OCI-LY7 (cell line): ENCODE measurements at regions not wholly inside any gene's neighbourhood (a gene's known extent, or its start where the extent isn't known, plus 50 kb on each side); places are given as distances from the start of the nearest gene placed in this dataset.

Experiments used
- EZH2phosphoT487 ChIP-seq: fragments of 200-600 bp; sonication (generic); IDR thresholded peaks from 2 replicates; pipeline ENCODE4 v1.6.1; 2018; ENCODE audit warnings: low read depth, borderline replicate concordance, mild to moderate bottlenecking, mixed run types, antibody characterized with exemption, low read length, moderate library complexity, mixed read lengths
- TF ChIP-seq, protein P1 (sequence below): fragments of 200-600 bp; sonication (generic); conservative IDR thresholded peaks from 2 replicates; pipeline ENCODE4 v1.5.1; 2014; ENCODE audit warnings: mild to moderate bottlenecking, antibody characterized with exemption, low read length, moderate library complexity, mixed read lengths

DNA sequence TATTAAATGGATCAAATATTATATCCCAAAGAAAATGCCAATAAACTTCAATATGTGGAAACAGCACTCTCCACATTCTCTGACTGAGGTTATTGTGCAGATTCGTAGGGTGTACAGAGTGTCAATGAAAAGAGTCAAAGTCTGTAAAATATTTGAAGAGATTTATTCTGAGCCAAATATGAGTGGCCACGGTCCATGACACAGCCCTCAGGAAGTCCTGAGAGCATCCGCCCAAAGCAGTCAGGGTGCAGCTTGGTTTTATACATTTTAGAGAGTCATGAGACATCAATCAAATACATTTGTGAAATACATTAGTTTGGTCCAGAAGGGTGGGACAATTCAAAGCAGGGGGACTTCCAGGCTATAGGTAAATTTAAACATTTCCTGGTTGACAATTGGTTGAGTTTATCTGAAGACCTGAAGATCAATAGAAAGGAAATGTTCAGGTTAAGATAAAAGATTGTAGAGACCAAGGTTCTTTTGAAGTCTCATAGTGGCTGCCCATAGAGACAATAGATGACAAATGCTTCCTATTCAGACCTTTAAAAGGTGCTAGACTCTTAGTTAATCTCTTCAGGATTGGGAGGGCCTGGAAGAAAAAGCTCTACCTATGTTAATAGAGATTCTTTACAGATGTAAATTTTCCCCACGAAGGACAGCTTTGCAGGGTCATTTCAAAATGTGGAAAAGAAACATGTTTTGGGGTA, 569.5 kb downstream of the MATN1 start:
- TF ChIP-seq, protein P1, sequence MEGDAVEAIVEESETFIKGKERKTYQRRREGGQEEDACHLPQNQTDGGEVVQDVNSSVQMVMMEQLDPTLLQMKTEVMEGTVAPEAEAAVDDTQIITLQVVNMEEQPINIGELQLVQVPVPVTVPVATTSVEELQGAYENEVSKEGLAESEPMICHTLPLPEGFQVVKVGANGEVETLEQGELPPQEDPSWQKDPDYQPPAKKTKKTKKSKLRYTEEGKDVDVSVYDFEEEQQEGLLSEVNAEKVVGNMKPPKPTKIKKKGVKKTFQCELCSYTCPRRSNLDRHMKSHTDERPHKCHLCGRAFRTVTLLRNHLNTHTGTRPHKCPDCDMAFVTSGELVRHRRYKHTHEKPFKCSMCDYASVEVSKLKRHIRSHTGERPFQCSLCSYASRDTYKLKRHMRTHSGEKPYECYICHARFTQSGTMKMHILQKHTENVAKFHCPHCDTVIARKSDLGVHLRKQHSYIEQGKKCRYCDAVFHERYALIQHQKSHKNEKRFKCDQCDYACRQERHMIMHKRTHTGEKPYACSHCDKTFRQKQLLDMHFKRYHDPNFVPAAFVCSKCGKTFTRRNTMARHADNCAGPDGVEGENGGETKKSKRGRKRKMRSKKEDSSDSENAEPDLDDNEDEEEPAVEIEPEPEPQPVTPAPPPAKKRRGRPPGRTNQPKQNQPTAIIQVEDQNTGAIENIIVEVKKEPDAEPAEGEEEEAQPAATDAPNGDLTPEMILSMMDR: no peak
- no peak for TF ChIP-seq EZH2phosphoT487
